T-helper 1 cell treated with Interleukin-12 subunit alpha and Interleukin-12 subunit beta and Interleukin-4 antibody, amounts not matched to agents 30 ng/mL and 1 ng/mL, for 36 hours (primary cell): ENCODE measurements at regions not wholly inside any gene's neighbourhood (a gene's known extent, or its start where the extent isn't known, plus 50 kb on each side); places are given as distances from the start of the nearest gene placed in this dataset.

Experiments
- intact Hi-C: fragments of 100-400 bp; cut with micrococcal nuclease; formaldehyde crosslinking; loops from one replicate; pipeline ENCODE4 v1.15.1; 2024

GRCh38 chr6:156319707-156320106, 457.5 kb upstream of the ARID1B start:
- intact Hi-C loops = no loop called here

DNA sequence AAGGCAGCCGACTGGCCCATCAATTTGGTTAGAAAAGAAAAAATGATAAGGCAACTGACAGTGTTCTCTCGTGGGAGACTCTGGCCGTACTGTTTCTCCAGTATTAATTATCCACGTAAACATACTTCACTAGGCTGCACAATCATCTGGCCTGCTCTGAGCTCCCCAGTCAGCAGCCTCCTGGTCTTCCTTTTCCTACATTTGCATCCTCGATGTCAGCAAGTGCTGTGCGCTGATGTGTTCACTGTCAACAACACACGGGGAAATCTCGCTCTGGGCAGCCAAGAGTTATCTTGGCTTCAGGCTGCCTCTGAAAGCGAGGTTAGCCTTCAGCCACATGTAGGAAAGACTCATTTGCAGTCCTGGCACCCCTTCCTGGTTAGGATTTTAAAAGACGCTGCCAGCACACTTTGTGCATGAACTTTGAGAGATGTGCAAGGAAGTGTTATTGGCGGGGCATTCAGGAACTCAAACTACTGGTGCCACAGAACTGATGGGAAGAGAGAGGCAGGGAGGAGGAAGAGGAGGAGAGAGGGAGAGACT, 460.5 kb upstream of the ARID1B start:
- intact Hi-C loops = no loop called here

DNA sequence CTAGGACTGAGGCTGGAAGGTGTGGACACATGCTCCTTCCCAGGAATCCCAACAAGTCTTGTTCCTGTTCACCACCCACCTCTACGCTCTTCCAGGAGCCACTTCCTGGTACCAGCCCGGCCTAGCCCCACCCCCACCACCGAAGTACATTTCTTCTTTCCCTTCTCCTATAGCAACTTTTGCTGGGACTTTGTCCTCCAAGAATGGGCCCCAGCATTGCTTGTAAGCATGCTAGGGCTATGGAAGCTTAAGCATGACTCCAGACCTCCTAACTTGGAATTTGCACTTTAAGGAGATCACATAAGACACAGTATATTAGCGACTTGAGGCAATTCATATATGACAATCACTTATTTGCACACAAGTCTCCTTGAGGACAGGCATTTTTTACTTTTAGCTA, 462.0 kb upstream of the ARID1B start:
- intact Hi-C loops = no loop called here

DNA sequence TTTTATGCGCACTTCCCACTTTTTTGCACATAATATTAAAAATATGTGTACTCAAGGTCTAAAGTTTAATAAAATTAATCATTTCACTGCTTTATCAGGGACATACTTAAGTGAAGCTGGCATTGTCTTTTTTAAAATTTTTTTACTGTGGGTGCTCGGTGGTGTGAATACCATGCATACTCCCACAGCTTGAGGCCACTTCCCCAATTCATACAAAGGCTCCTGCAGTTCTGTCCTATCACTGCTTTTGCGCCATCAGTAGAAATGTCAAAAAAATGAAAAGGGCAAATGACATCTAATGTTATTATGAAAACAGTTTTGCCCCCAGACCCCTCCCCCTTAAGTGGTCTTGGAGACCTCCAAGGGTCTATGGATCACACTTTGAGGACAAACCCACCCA, 464.1 kb upstream of the ARID1B start:
- intact Hi-C loops = no loop called here

GRCh38 chr6:156311291-156311690, 465.9 kb upstream of the ARID1B start:
- intact Hi-C loops = no loop called here

DNA sequence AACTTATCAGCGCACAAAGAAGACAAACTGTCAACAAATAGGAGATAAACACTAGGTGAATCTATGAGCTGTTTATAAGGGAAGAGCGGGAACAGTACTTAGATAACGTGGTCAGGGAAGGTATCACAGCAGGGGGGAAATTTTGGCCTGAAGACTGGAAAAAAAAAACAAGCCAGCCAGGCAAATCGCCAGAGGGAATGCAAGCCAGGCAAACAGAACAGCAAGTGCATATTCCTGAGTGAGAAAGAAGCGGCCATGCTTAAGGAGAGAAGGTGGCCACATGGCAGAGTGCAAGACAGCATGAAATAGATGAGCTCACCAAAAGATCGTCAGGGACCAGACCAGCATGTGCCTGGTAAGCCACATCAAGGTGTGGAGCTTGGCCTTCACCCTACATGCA, 466.5 kb upstream of the ARID1B start:
- intact Hi-C loops = no loop called here

GRCh38 chr6:156309017-156309416, 468.2 kb upstream of the ARID1B start:
- intact Hi-C loops = no loop called here

- intact Hi-C loops = no loop called here
Measured at GRCh38 chr6:156308604-156309003, 468.6 kb upstream of the ARID1B start.

DNA sequence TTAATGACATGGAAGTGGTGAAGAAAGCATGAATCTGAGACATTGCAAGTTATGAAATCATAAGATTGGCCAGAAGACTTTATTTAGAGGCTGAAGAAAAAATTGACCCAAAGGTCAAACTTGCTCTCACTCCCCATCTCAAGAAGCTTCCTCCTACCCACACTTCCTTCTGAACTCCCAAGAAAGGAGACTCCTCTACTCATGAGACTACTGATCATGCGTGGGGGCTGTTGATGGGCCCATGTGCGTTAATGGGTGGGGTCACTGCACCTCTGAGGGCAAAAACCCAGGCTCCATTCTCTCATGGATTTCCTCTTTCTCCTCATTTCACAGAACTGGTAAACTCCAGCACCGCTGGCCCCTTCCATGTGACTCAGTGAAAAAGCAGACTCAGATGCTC, 470.6 kb upstream of the ARID1B start:
- intact Hi-C loops = no loop called here

- intact Hi-C loops = no loop called here
Measured at GRCh38 chr6:156283091-156283490, 494.1 kb upstream of the ARID1B start.

- intact Hi-C loops = no loop called here
Measured at GRCh38 chr6:156282087-156282486, 495.1 kb upstream of the ARID1B start.

- intact Hi-C loops = no loop called here
Measured at GRCh38 chr6:156281266-156281665, 495.9 kb upstream of the ARID1B start.

- intact Hi-C loops = no loop called here
Measured at GRCh38 chr6:156280065-156280464, 497.1 kb upstream of the ARID1B start.

- intact Hi-C loops = no loop called here
Measured at GRCh38 chr6:156279261-156279969, 497.8 kb upstream of the ARID1B start.

DNA sequence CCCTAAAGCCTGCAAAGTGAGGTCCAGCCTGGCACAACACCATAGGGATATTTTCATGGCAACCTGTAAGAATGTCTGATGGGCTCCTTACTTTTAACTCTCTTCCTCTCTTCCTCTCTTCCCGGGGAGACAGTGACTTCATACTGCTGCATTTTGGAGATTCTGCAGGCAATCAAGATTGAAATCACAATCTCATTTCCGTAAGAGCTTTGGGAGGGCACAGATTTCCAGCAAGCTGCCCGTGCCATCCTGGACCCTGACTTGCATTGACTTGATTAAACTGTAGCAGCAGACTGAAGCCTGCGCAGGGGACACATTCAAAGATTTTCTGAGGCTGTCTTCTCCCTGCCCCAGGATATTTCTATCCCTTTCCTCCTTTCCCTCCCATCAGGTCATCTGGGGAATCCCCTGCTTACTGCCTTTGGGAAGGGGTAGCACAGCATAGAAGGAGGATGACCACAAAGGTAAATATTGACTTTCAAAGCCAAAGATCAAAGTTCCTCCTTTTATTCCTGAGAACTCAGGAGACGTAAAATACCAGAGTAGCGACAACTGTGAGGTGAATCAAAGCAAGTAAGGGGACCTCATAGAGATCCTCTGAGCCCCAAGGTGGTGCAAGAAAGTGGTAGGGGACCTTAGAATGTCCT, 504.0 kb upstream of the ARID1B start:
- intact Hi-C loops = no loop called here

GRCh38 chr6:156269751-156270369, 507.3 kb upstream of the ARID1B start:
- intact Hi-C loops = no loop called here

DNA sequence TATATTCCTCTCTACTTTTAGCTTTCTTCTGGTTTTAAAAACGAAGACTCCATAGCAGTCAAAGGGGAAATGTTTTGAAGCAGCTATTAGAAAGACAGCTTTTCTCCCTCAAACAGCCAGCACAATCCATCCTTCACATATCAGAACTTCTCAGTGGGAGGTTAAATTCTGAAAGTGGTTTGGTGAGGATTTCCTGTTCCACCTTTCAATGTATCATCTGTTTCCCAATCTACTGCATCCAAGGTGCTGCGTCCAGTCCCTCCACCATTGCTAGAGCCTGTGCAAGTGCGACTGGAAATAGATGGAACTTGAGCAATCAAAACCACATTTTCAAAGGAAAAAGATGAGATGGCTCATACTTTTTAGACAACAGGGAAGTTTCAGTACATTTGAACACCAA, 508.3 kb upstream of the ARID1B start:
- intact Hi-C loops = no loop called here

- intact Hi-C loops = no loop called here
Measured at GRCh38 chr6:156262014-156262413, 515.2 kb upstream of the ARID1B start.

- intact Hi-C loops = no loop called here
Measured at GRCh38 chr6:156260815-156261214, 516.4 kb upstream of the ARID1B start.

GRCh38 chr6:156258981-156259380, 518.2 kb upstream of the ARID1B start:
- intact Hi-C loops = no loop called here

GRCh38 chr6:156256161-156256560, 521.0 kb upstream of the ARID1B start:
- intact Hi-C loops = no loop called here

GRCh38 chr6:156254240-156254639, 522.9 kb upstream of the ARID1B start:
- intact Hi-C loops = no loop called here

- intact Hi-C loops = no loop called here
Measured at GRCh38 chr6:156250593-156250992, 526.6 kb upstream of the ARID1B start.
